PC-3 (cell line): ENCODE measurements at regions not wholly inside any gene's neighbourhood (a gene's known extent, or its start where the extent isn't known, plus 50 kb on each side); places are given as distances from the start of the nearest gene placed in this dataset.

Source experiments
- CTCF ChIP-seq: fragments of 300-600 bp; sonication (generic); conservative IDR thresholded peaks from 2 replicates; pipeline ENCODE4 v1.5.1; 2017; ENCODE audit warnings: antibody characterized with exemption, low read depth, mild to moderate bottlenecking, low read length
- EZH2 ChIP-seq: fragments of 300-600 bp; sonication (generic); IDR thresholded peaks from one replicate; pipeline ENCODE4 v1.6.1; 2017; ENCODE audit warnings: antibody characterized with exemption, mild to moderate bottlenecking, low read length; ENCODE audit not compliant: unreplicated experiment
- EZH2phosphoT487 ChIP-seq: fragments of 300-600 bp; sonication (generic); IDR thresholded peaks from 2 replicates; pipeline ENCODE4 v1.6.1; 2018; ENCODE audit warnings: mild to moderate bottlenecking, antibody characterized with exemption, low read length, borderline replicate concordance

- no peak for TF ChIP-seq EZH2
- TF ChIP-seq CTCF: no peak
- TF ChIP-seq EZH2phosphoT487: no peak
Measured at GRCh38 chr5:16013334-16014065, 166.1 kb downstream of the MARCHF11 start.
